Smooth muscle cell (in vitro differentiated cells): ENCODE measurements at regions not wholly inside any gene's neighbourhood (a gene's known extent, or its start where the extent isn't known, plus 50 kb on each side); places are given as distances from the start of the nearest gene placed in this dataset.

Experiments
- DNase-seq: peaks from one replicate; lab custom pipeline; 2025; ENCODE audit not compliant: unreplicated experiment; lab: John Stamatoyannopoulos, UW
- H2AFZ ChIP-seq: fragments of 200-600 bp; sonication (generic); 2 replicates; pipeline ENCODE4 v1.6.0; 2016; ENCODE audit warnings: antibody characterized with exemption, low read depth, mild to moderate bottlenecking
- H3F3A ChIP-seq: fragments of 200-600 bp; sonication (generic); 2 replicates; pipeline ENCODE4 v1.6.0; 2017; ENCODE audit warnings: antibody characterized with exemption, low read depth
- H3K27ac ChIP-seq: fragments of 200-600 bp; sonication (generic); 2 replicates; pipeline ENCODE4 v1.5.1; 2016; ENCODE audit warnings: low read depth, mild to moderate bottlenecking
- H3K27me3 ChIP-seq: fragments of 200-600 bp; sonication (generic); 2 replicates; pipeline ENCODE4 v1.6.1; 2016; ENCODE audit warnings: low read depth, mild to moderate bottlenecking
- H3K36me3 ChIP-seq: fragments of 200-600 bp; sonication (generic); 2 replicates; pipeline ENCODE4 v1.5.1; 2016; ENCODE audit warnings: low read depth
- H3K4me1 ChIP-seq: fragments of 200-600 bp; sonication (generic); 2 replicates; pipeline ENCODE4 v1.5.1; 2016; ENCODE audit warnings: low read depth
- H3K4me2 ChIP-seq: fragments of 200-600 bp; sonication (generic); 2 replicates; pipeline ENCODE4 v1.6.0; 2016; ENCODE audit warnings: mild to moderate bottlenecking
- H3K4me3 ChIP-seq: fragments of 200-600 bp; sonication (generic); 2 replicates; pipeline ENCODE4 v1.5.1; 2016; ENCODE audit warnings: mild to moderate bottlenecking
- H3K79me2 ChIP-seq: fragments of 200-600 bp; sonication (generic); 2 replicates; pipeline ENCODE4 v1.6.0; 2016; ENCODE audit warnings: low read depth, mild to moderate bottlenecking
- H3K9ac ChIP-seq: fragments of 200-600 bp; sonication (generic); 2 replicates; pipeline ENCODE4 v1.6.0; 2016; ENCODE audit warnings: low read depth
- H3K9me3 ChIP-seq: fragments of 200-600 bp; sonication (generic); replicated peaks from 2 replicates; pipeline ENCODE4 v1.5.1; 2016; ENCODE audit warnings: low read depth
- H4K20me1 ChIP-seq: fragments of 200-600 bp; sonication (generic); 2 replicates; pipeline ENCODE4 v1.6.0; 2016; ENCODE audit warnings: low read depth
- CTCF ChIP-seq: fragments of 200-600 bp; sonication (generic); IDR thresholded peaks from 2 replicates; pipeline ENCODE4 v1.5.1; 2017; ENCODE audit warnings: borderline replicate concordance, mild to moderate bottlenecking, antibody characterized with exemption; ENCODE audit not compliant: insufficient read depth, poor library complexity, severe bottlenecking
- WGBS: methylation state at CpG from one replicate; pipeline ENCODE4 v1.1.7; 2016; ENCODE audit warnings: low lambda C conversion rate; 5-methylcytosine and 5-hydroxymethylcytosine counted together

- Histone ChIP-seq H3K27me3 (peaks cover 6% of the 10 kb centered on the region), H3K79me2 (no peaks in the 10 kb centered on the region), H3F3A (no peaks in the 10 kb centered on the region), H2AFZ (no peak overlapping the region), H3K4me1 (no peaks in the 10 kb centered on the region), H3K9ac (no peak overlapping the region), H3K27ac (no peak overlapping the region), H4K20me1 (no peaks in the 10 kb centered on the region), H3K9me3 (peaks cover 4% of the 10 kb centered on the region), H3K4me2 (no peak overlapping the region), H3K4me3 (no peak overlapping the region), H3K36me3 (no peaks in the 10 kb centered on the region)
- DNase-seq = no peak
- TF ChIP-seq CTCF = no peak
- 90% methylated on average over 2 of the region's 2 CpGs for WGBS
Observed at GRCh38 chr5:148898413-148899075, 72.1 kb downstream of the ADRB2 start.

- no peak for DNase-seq
- no peaks in the 10 kb centered on the region for H3K4me1 ChIP-seq
- H3K4me2 ChIP-seq = no peak overlapping the region
- no peak overlapping the region for H3K27ac ChIP-seq
- no peak overlapping the region for H3K9ac ChIP-seq
- H2AFZ ChIP-seq = no peak overlapping the region
- no peak for TF ChIP-seq CTCF
- H4K20me1 ChIP-seq = no peaks in the 10 kb centered on the region
- no peak overlapping the region for H3K4me3 ChIP-seq
- no peaks in the 10 kb centered on the region for H3K36me3 ChIP-seq
- H3K9me3 ChIP-seq = no peaks in the 10 kb centered on the region
- peaks cover 6% of the 10 kb centered on the region for H3K27me3 ChIP-seq
- H3F3A ChIP-seq = no peaks in the 10 kb centered on the region
- H3K79me2 ChIP-seq = no peaks in the 10 kb centered on the region
- 82% methylated on average over 3 of the region's 3 CpGs for WGBS
Observed at GRCh38 chr5:148899993-148900392, 73.6 kb downstream of the ADRB2 start.

- WGBS = 83% methylated on average over 2 of the region's 2 CpGs
- Histone ChIP-seq H3F3A (no peaks in the 10 kb centered on the region), H2AFZ (no peak overlapping the region), H3K9me3 (no peaks in the 10 kb centered on the region), H4K20me1 (no peaks in the 10 kb centered on the region), H3K27ac (no peak overlapping the region), H3K9ac (no peak overlapping the region), H3K79me2 (no peaks in the 10 kb centered on the region), H3K4me3 (no peak overlapping the region), H3K36me3 (no peaks in the 10 kb centered on the region), H3K4me1 (no peaks in the 10 kb centered on the region), H3K4me2 (no peak overlapping the region), H3K27me3 (peaks cover 6% of the 10 kb centered on the region)
- TF ChIP-seq CTCF = no peak
- no peak for DNase-seq
Observed at GRCh38 chr5:148902478-148902877, 76.1 kb downstream of the ADRB2 start.

- Histone ChIP-seq H3K9me3 (no peaks in the 10 kb centered on the region), H3K4me1 (no peaks in the 10 kb centered on the region), H2AFZ (no peak overlapping the region), H3K4me2 (no peak overlapping the region), H3K4me3 (no peak overlapping the region), H3K9ac (no peak overlapping the region), H4K20me1 (no peaks in the 10 kb centered on the region), H3F3A (no peaks in the 10 kb centered on the region), H3K27me3 (peaks cover 6% of the 10 kb centered on the region), H3K79me2 (no peaks in the 10 kb centered on the region), H3K36me3 (no peaks in the 10 kb centered on the region), H3K27ac (no peak overlapping the region)
- no peak for TF ChIP-seq CTCF
- no peak for DNase-seq
- WGBS = 90% methylated on average over 2 of the region's 2 CpGs
Observed at GRCh38 chr5:148903587-148903986, 77.2 kb downstream of the ADRB2 start.
